ENCODE measurements at regions not wholly inside any gene's neighbourhood (a gene's known extent, or its start where the extent isn't known, plus 50 kb on each side); places are given as distances from the start of the nearest gene placed in this dataset.

GRCh38 chr10:44020322-44021111 is 364.4 kb downstream of the CXCL12 start:
- H3K4me3 ChIP-seq, result no peak overlapping the region
- H3K9me3 ChIP-seq, result peaks cover 0 to 5% (median 0%) of the 10 kb centered on the region in 4 donors
- no peak overlapping the region for H3K27ac ChIP-seq
- DNase-seq (ENCODE audit: low spot score in 2 of 2), result no peak
- no peaks in the 10 kb centered on the region for H3K27me3 ChIP-seq
- H3K4me1 ChIP-seq, result peaks cover 0 to 32% (median 20%) of the 10 kb centered on the region in 4 donors
- no peak for TF ChIP-seq CTCF (IDR thresholded peaks at IDR 0.05)
- TF ChIP-seq EP300 (IDR thresholded peaks at IDR 0.05), result no peak
- TF ChIP-seq POLR2A (IDR thresholded peaks at IDR 0.05), result no peak
- H3K36me3 ChIP-seq, result no peaks in the 10 kb centered on the region
- WGBS, 2 donors, result 58 to 63% methylated on average over 5 of the region's 5 CpGs

GRCh38 chr10:44017483-44018145 is 367.3 kb downstream of the CXCL12 start:
- no peak for TF ChIP-seq EP300 (IDR thresholded peaks at IDR 0.05)
- TF ChIP-seq CTCF (IDR thresholded peaks at IDR 0.05), result no peak
- no peak for TF ChIP-seq POLR2A (IDR thresholded peaks at IDR 0.05)
- H3K27ac ChIP-seq, result peak overlapping the region in 2 of 4 donors; percentile 26 to 53

GRCh38 chr10:44016589-44017482 is 368.1 kb downstream of the CXCL12 start:
- H3K4me3 ChIP-seq, result no peak overlapping the region
- peak in 1 of 2 donors; percentile 67 for TF ChIP-seq EP300 (IDR thresholded peaks at IDR 0.05)
- TF ChIP-seq POLR2A (IDR thresholded peaks at IDR 0.05), result no peak
- no peak for TF ChIP-seq CTCF (IDR thresholded peaks at IDR 0.05)
- DNase-seq (ENCODE audit: low spot score in 2 of 2), result peak in 1 of 2 donors; percentile 44
- no peaks in the 10 kb centered on the region for H3K9me3 ChIP-seq
- H3K36me3 ChIP-seq, result no peaks in the 10 kb centered on the region
- H3K27ac ChIP-seq, result peak overlapping the region in 3 of 4 donors; percentile 1 to 54 (median 53)
- H3K27me3 ChIP-seq, result no peaks in the 10 kb centered on the region
- peaks cover 0 to 38% (median 21%) of the 10 kb centered on the region in 4 donors for H3K4me1 ChIP-seq
- 60 to 63% methylated on average over 5 of the region's 5 CpGs for WGBS, 2 donors

More at GRCh38 chr10:44017483-44018145, 367.3 kb downstream of the CXCL12 start:
- no peak for DNase-seq (ENCODE audit: low spot score in 2 of 2)
- H3K9me3 ChIP-seq, result no peaks in the 10 kb centered on the region
- no peaks in the 10 kb centered on the region for H3K36me3 ChIP-seq
- 68 to 86% methylated on average over 5 of the region's 5 CpGs for WGBS, 2 donors
- no peaks in the 10 kb centered on the region for H3K27me3 ChIP-seq
- H3K4me3 ChIP-seq, result no peak overlapping the region
- peaks cover 0 to 38% (median 21%) of the 10 kb centered on the region in 4 donors for H3K4me1 ChIP-seq

GRCh38 chr10:44015702-44016500 is 367.2 kb upstream of the ZNF32 start:
- no peak for DNase-seq (ENCODE audit: low spot score in 2 of 2)
- Histone ChIP-seq H3K36me3 (no peaks in the 10 kb centered on the region), H3K27ac (peak overlapping the region in 1 of 4 donors; percentile 1), H3K27me3 (no peaks in the 10 kb centered on the region), H3K4me3 (no peak overlapping the region), H3K9me3 (no peaks in the 10 kb centered on the region), H3K4me1 (peaks cover 0 to 38% (median 19%) of the 10 kb centered on the region in 4 donors)
- TF ChIP-seq EP300 (IDR thresholded peaks at IDR 0.05) (no peak), POLR2A (IDR thresholded peaks at IDR 0.05) (no peak), CTCF (IDR thresholded peaks at IDR 0.05) (no peak)
- WGBS, 2 donors, result 88 to 93% methylated on average over 7 of the region's 7 CpGs

Data from tibial nerve (tissue), 4 donors.